ENCODE measurements at regions not wholly inside any gene's neighbourhood (a gene's known extent, or its start where the extent isn't known, plus 50 kb on each side); places are given as distances from the start of the nearest gene placed in this dataset.

- no peak for TF ChIP-seq POLR2AphosphoS5 (IDR thresholded peaks at IDR 0.05; ENCODE audit: borderline replicate concordance, low read depth, low read length)
- TF ChIP-seq EZH2 (IDR thresholded peaks at IDR 0.05): no peak
These were observed 109.6 kb upstream of the FAM3C start for GRCh38 chr7:121505540-121506182.

All from SK-N-MC (cell line).